Fibroblast of skin of right biceps (primary cell): ENCODE measurements at regions not wholly inside any gene's neighbourhood (a gene's known extent, or its start where the extent isn't known, plus 50 kb on each side); places are given as distances from the start of the nearest gene placed in this dataset.

Source experiments
- DNase-seq: peaks from one replicate; pipeline ENCODE4 v3.0.0-alpha.2; 2013

- DNase-seq: peak; percentile 22
Measured at GRCh38 chr1:234725177-234726132, 115.5 kb upstream of the IRF2BP2 start.

DNA sequence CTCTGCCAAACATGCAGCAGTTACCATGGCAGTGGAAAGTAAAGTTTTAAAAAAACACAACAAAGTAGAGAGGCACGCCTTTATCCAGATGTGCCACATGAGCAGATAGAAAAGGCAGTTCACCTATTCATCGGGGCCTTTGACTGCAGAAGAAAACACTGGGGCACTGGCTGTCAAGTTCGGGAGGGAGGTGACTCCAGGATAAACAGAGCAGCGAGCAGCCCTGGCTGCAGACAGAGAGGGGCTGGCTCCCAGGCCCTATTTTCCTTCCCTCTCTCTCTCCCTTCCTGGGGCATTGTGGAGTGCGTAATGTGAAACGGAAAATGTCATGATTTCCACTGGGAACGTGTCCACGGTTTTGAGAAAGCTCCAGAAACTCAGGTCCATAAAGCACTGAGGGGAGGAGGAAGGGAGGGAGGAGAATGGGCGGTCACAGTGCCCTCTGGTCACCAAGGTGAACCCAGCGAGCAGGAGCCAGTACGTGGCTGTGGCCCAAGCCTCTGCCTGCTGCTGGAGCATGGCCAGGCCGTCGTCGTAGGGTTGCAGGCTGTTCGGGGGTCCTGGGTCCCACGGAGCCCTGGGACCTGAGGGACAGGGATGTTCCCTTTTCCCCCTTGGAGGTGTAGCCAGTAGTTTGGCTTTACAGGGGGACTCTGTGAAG, 114.7 kb upstream of the IRF2BP2 start:
- no peak for DNase-seq

DNA sequence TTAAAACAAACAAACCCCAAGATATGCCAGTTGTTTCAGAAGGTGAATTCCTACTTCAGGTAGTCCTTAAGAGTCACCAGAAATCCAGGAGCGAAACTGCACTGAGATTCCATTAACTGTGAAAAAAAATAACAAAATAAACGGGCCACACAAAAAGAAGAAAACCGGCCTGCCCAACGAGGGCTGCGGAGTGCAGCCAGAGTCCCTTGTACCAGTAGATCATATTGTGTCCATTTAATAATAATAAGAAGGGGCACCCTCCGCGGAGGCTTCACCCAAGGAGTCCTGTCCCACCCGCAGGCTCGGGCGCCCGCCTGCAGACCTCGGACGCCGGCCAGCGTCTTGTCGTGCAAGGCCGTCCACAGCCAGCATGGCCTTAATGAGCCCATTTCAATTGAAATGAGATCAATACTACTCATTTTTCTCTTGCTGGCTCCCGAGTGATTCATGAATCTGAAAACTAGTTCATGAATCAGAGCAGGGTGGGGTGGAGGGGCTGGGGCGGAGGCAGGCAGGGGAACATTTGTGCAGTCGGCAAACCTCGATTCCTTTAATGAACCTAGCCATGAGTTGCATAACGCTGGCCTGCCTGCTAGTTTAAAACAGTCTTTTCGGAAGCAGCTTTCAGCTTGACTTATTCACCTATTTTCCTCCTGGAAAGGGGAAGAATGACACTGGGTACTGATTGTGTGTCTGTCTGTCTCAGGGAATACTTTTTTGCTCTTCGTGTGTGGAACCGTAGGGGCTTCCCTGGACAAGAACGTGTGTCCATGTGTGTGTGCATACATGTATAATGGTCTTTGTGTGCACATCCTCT, 113.1 kb upstream of the IRF2BP2 start:
- DNase-seq: peak; percentile 93

DNA sequence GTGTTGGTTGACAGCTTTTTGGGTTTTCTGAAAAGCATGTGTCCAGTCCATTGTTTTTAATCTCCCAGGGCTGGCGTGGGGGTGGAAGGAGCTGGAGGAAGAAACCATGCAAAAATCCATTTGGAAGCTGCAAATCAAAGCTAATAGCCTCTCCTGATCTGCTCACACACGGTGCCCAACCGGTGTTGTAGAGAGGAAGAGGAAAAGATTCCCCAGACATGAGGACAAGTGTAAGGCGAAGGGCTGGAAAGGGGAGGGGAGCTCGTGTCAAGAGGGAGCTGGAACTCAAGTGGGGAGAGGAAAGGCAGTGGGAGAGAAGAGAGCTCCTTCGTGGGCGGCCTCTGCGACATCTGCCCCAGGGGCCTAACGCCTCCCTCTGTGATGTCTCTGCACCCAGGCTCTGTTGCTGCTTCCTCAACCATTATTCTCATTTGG, 112.3 kb upstream of the IRF2BP2 start:
- DNase-seq: no peak

- peak; percentile 92 for DNase-seq
Measured at GRCh38 chr1:234721476-234722269, 111.7 kb upstream of the IRF2BP2 start.

DNA sequence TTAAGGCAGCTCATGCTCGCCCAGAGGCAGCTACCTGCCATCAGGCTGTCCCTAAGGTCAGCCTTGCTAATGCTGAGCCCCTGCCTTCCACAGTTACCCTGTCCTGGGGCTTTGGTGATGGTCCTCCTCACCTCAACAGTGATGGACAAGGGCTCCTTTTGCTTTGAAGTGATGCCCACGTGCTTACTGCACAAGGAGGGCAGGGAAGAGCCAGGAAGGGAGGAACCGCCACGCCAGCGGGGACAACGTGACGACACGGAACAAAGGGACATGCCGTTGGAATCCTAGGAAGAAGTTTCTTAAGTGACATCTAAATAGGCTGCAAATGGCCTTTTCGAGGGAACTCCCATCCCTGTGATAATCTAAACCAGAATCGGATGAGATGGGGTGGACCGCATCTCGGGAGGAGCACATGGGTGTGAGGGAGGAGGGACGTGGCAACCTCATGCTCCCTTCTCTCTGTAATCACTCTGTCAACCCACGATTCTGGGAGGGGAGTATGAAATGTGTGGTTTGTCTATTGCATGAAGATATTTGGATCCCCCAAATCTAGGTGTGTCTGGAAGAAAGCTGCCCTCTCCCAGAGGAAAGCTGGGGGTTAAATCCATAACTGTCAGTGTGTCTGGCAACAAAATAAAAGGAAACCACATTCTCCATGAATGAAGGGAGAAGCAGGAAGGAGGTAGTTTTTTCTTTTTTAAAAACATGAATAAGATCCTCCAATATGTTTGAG, 110.9 kb upstream of the IRF2BP2 start:
- DNase-seq: no peak

DNA sequence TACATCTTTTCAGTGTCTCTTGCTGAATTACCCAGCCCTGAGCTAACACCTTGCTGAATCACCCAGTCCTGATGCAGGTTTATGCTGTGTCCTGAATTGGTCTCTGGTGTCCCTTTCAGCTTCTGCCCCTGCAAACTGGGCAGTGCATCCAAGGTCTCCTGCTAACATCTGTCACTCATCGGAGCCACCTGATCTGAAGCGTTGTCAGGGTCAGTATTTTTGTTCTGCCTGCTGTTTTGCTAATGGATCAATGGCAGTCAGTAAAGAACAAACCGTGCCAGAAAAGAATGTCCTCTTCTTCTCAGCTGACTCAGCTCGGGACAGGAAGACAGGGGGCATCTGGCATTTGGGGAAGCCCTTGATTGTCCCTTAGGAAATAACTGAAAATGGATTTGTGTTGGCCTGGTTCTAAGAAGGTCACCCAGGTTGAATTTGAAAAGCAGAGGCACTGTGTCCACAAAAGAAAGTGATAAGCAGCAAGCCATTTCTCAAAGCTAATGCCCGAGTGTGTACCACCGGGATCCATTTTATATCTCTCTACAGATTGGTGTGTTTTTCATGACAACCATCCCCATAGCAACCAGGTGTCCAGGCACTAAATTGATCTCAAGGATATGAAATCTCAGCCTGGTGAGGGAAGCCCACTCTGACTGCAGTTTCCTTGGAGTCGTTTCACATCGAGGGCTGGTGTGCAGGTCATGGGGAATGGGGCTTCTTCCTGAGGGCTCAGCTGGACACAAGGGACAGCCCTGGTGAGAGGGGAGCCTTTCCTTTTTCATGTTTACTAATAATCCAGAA, 109.7 kb upstream of the IRF2BP2 start:
- no peak for DNase-seq

DNA sequence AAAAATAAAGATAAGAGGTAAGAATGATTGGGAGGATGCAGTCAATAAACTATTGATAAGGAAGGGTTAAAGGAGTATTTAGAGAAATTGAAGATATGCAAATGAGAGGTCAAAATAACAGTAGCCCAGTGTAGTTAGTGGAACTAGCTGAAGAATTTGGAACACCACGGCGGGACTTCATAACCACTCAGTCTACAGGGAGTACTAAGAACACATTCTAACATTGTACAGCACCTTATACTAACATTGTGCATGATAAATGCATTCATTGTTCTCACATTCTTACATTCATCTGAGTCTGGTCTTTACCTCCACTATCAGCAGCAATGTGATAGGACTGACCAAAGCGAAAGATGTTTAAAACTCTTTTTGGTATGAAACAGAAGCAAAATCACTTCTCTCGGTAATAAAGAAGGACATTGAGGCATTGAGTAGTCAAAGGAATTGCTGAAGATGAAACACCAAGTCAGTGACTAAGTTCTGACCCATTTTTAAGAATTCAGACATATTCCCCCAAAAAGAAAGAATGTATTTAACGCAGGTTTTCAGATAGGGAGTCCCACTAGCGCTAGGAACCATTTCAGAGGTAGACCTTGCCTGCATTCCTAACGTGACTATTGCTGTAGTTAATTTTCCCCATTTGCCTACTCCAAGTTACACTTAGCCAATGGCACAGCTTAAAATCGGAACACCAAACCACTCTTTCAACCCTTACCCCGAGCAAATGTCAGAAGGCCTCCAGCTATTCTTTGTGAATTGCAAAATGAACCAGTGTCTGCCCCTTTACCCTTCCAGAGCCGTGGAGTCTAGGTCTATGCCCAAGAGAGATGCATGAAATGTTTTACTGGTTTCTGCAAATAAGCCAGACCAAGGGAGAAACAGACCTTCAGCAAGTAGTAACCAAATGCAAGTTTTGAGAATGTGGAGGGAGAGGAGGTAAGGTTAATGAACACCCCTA, 108.8 kb upstream of the IRF2BP2 start:
- DNase-seq: no peak

- DNase-seq: no peak
Measured at GRCh38 chr1:234716908-234717375, 107.0 kb upstream of the IRF2BP2 start.

- DNase-seq: no peak
Measured at GRCh38 chr1:234715252-234716014, 105.5 kb upstream of the IRF2BP2 start.

GRCh38 chr1:234713859-234714258, 103.9 kb upstream of the IRF2BP2 start:
- no peak for DNase-seq

- DNase-seq: no peak
Measured at GRCh38 chr1:234713440-234713839, 103.5 kb upstream of the IRF2BP2 start.

GRCh38 chr1:234712891-234713305, 102.9 kb upstream of the IRF2BP2 start:
- no peak for DNase-seq

- peak; percentile 84 for DNase-seq
Measured at GRCh38 chr1:234710936-234711724, 101.2 kb upstream of the IRF2BP2 start.

GRCh38 chr1:234710381-234710780, 100.4 kb upstream of the IRF2BP2 start:
- no peak for DNase-seq

DNA sequence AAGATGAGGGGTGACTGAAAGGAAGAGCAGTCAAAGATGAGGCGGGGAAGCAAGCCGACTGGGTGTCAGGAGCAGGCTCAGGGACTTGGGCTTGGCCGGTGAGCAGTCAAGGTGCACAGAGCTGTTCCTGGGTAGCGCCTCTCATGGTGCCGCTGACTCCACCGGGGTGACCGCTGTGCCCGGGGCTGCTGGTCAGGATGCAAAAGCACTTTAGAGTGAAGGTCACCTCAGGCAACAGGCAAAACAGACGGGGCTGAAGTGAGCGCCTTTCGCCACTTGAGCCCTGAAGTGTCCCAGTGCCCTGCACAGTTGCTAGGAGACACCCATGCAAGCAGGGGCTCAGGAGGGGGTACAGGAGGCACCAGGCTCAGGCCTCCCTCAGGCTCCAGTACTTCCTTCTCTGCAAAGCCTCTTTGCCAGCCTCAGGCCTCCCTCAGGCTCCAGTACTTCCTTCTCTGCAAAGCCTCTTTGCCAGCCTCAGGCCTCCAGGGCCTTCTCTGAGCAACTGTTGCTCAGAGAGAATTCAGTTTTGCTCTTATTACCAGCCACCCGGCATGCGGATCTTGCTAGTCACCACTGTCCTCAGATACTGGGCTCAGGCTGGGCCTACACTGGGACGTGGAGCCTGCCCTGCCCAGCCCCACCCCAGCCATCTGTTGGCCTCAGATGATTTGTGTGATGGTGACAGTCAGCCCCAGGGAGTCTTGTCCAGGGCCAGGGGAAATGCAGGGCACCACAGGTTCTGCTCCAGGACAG, 99.7 kb upstream of the IRF2BP2 start:
- no peak for DNase-seq
